ENCODE measurements at regions not wholly inside any gene's neighbourhood (a gene's known extent, or its start where the extent isn't known, plus 50 kb on each side); places are given as distances from the start of the nearest gene placed in this dataset.

DNA sequence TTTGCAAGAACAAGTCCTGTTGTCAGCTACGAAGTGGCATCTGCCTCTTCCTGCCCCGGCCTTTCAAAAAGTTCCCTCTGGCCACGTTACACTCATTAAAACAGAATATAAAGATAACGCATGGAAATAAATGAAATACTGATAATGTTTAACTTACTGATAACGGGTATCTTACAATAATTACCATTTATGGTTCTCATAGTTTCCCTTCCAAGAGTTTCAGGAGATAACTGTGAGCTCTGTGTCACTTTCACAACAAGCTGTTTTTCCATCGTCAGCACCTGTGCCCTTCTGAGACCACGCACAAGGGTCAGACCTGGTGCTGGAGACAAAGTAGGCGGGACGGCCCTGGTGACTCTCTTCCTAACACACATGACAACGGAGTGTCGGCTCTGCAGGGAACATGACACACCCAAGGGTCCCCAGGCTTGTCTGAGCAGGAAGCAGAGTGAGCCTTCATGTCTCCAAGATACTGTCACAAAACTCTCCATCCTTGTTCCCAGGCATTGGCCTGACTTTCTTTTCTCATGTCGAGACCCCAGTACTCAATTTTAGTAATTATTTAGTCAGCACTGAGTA is 86.2 kb upstream of the THBS2 start:
- DNase-seq (ENCODE audit: low read depth), result no peak

DNA sequence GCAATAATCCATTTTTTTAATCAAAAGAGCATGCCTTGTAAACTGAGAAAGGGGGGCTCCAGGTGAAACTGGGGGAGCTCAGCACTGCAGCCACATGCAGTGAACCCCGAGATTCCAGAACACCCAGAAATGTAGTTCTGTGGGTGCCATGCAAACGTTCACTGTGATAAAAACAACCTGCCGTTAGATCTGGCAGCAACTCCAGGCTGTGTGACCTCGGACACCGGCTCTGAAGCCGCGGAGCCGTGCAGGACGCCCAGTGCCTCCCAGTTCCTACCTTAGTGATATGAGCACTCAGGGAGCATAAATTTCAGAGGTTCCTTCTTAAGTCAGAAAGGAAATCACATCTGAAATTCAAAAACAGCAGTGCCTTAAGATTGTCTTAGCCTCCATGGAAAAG is 85.4 kb upstream of the THBS2 start:
- no peak for DNase-seq (ENCODE audit: low read depth)

DNA sequence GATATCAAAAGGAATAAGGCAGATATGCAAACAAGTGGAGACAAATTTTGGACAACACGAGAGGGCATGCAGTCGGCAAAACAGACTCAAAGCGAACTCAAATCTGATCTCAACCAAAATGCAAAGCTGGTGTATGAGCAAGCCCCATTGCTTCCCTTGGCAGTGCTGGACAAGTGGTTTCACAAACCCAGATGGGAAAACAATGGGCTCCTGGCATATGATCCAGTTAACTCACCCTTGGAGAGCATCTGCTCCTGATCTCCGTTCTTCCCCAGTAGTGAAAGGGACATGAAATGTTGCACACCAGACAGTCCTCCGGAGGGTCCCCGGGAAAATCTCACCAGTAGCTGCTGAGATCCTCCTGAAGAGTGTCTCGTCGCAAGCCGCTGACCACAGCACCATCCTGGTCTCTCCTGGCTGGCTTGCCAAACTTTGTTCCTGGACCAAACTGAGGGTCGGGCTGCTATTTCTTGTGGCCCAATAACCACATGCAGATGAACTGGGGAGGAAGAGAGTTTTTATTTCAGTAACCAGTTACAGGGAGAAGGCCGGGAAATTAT is 84.3 kb upstream of the THBS2 start:
- DNase-seq (ENCODE audit: low read depth), result no peak

DNA sequence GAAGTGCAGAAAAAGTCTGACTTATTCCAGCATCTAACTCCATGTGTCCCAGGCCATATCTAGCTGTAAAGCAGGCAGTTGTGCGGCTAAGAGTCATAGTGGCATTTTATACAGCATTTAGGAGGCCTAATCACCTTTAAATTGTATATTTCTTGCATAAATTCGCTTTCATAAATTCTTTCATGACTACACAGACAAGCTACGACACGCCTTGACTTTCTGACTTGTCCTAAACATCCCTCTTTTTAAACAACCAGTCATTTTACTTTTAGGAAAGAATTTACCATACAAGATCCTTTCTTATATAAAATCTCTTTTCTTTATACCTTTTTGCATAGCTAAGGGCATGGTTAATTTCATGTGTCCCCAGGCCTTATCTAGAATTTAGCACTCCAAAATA is 81.7 kb upstream of the THBS2 start:
- DNase-seq (ENCODE audit: low read depth), result no peak

DNA sequence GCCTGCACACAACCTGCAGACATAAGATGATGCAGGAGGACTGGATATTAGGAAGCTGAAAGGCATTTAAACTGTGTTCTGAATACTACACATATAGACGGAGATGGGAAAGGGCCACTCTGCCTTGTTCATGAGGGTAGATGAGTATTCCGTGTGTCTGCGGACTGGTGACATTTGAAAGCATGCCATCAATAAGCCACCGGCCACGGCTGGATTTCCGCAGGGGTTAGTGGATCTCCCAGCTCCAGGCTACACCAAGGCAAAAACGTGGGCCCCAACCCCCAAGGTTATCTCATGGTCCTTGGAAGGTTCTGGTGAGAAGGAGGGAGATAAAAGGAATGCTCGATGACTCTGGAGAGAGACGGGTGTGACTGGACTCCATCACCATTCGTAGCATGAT is 78.6 kb upstream of the THBS2 start:
- no peak for DNase-seq (ENCODE audit: low read depth)

DNA sequence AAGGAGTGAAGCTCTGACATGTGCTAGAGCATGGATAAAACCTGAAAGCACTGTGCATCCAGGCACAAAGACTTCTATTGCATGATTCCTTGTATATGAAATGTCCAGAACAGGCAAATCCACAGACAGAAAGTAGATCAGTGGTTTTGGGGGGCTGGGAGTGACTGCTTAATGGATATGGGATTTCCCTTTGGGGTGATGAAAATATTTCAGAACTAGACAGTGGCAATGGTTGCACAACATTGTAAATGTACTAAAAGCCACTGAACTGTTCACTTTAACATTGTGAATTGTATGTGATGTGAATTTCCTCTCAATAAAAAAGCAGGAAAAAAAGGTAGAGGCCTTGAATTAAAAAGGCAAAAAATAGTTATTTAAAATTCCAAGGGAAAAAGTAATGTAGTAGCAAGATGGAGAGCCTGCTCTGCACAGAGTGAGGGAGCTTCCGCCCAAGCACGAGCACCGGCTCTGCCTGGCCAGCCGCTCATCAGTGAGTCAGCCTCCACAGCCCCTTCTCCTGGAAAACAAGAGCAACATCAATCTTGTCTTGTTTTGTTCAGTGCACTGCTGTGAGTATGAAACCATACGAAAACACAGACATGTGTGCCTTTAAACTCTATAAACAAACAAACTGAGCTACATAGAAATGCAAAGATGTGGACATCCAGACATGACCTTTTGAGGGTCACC is 74.6 kb upstream of the THBS2 start:
- DNase-seq (ENCODE audit: low read depth), result no peak

DNA sequence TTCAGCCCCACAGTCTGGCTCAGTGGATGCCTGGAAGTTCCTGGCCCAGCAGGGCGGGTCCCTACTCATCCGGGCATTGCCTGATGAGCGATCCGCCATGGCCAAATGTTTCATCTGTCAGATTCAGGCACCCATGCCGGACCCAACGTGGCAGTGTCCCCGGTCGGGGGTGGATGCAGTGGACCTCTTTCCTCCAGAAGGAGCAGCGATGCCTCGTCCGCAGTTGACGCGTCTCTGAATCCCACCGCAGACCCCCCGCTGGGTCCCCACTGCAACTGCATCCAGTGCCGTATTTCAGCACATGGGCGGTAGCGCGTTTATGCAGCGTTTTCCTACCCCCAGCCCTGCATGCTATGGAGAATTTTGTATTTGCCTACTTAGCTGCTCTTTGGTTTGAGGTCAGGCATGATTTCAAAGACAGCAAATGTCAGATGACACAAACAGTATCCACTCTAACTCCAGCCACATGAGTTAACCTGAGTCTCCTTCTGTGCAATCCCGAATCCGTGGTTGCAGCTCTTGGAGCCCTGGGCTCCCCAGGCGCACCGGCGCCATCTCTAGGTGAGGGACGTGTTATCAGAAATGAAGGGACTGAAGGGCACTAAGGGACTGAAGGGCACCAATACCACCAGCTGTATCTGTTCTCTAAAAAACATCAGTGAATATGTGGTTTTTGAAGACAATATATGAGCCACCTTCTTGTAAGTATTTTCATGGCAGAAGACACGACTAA is 72.6 kb upstream of the THBS2 start:
- no peak for DNase-seq (ENCODE audit: low read depth)

DNA sequence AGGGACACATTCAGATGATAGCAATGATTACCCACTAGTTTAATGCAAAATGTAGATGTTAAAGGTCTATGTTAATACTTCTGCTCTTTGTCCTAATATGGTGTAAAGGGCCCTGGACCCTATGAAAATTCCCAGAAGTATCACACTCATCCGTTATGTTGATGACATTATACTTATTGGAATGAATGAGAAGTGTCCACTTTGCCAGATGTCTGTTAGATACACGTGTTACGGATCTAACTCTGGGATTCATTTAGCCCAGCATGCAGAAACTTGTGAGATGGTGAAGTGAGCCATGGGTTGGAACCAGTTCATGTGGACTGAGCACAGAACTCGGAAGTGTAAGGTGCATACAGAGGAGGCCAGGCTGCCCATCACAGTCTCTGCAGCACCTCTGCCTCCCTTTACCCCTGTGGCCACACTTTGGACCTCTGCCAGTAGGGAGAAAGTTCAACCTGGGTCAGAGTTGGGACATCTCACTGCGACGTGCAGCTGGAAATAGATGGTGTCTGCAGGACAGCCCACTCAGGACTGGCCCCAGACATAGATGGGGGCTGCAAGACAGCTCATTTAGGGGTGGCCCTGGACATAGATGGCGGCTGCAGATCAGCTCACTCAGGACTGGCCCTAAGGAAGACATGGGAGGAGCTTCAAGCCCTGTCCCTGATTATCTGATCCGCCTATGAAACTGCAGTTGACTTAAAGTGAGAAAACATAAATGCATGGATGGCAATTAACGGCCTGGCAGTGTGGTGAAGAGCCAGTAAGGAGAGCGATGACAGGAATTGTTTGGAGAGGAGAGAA is 71.2 kb upstream of the THBS2 start:
- no peak for DNase-seq (ENCODE audit: low read depth)

DNA sequence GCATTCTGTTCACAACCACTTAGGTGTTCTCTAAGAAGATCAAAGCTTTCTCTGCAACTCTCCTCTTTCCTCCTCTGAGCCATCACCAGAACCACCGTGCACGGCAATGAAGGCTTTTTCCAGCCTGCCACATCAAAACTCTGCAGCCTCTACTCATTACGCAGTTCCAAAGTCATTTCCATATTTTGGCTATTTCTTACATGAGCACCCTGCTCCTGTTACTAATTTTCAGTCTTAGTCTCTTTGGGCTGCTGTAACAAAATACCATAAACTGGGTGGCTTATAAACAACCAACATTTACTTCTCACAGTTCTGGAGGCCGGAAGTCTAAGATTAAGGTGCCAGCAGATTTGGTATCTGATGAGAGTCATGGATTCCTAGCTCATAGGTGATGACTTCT is 70.4 kb upstream of the THBS2 start:
- no peak for DNase-seq (ENCODE audit: low read depth)

DNA sequence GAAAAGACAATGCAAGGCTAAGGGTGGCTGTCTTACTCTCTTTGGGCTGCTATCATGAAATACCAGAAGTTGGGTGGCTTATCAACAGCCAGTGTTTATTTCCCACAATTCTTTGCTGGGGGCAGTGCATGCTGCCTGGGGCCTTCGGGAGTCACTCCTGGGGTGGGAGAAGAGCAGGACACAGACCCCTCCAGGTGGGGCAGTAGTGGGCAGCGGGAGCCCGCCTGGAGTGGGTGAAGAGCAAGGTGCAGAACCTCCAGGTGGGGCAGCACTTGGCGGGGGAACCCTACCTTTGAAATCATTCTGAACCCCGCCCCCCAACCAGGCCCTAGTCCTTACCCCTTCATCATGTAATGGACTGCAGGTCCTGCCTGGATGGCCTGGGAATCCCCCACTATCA is 69.6 kb upstream of the THBS2 start:
- DNase-seq (ENCODE audit: low read depth), result no peak

DNA sequence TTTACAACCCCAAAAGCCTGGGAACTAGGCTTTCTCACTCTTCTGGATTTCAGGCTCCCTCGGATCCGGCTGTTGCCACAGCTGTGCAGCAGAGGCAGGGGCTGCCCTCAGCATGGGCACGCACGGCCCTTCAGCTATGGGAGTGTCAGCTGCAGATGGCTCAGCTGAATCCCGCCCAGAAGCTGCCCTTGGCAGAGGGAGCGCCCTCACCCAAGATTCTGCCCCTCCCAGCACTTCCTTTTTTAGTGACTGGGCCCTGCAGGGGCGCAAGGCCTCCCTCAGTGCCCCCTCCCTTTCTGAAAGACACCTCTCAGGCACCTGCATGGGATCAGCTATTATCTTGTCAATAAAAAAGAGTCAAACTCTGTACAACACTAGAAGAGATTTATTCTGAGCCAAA is 67.9 kb upstream of the THBS2 start:
- no peak for DNase-seq (ENCODE audit: low read depth)

DNA sequence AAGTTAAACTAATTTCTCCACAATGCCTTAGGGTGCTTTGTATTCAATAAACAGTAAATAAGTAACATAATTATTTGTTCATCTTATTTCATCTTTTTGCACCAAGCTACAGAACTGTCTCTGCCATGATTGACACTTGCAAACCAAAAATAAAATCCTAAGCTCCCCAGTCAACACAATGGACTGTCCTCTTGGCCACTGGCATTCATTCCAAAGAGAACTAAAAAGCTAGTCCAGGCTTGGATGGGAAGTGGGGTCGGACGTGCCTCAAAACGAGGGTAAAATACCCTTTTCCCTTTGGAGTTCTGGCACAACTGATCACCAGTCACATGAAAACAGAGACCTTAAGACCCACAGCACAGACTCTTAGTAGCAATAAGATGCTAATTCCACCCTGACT is 66.4 kb upstream of the THBS2 start:
- DNase-seq (ENCODE audit: low read depth), result no peak

DNA sequence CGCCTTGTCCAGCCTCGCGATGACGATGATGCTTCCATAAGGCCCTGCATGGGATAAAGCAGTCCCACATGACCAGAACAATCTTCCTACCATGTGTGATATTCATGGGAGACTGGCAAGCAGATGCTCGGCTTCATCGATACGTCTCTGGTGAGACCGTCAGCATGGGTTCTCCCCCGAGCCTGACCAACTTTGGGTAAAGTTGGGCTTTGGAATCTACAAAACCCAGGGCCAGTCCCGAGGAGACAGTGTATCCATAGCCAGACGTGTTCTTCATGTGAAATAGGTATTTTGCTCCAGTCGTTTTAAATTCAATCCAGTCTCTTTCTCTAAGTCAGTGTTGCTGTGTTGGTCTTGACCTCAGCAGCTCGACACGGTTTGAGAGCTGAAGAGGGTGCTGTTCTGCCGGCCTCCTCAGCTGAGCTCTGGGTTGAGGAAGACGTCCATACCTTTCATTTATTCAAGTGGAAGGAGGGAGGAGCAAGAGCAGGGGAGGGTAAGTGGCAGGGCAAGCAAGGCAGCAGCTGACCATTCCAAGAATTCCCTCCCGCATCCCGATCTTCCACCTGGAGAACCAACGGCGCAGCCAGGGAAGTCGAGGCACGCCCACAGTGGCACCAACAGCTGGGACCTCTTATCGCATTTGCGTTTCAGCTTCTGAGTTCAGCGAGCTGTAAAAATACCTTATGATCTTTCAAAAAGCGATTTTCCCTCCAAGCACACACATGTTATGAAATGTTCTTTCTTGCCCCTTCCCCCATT is 64.0 kb upstream of the THBS2 start:
- no peak for DNase-seq (ENCODE audit: low read depth)

DNA sequence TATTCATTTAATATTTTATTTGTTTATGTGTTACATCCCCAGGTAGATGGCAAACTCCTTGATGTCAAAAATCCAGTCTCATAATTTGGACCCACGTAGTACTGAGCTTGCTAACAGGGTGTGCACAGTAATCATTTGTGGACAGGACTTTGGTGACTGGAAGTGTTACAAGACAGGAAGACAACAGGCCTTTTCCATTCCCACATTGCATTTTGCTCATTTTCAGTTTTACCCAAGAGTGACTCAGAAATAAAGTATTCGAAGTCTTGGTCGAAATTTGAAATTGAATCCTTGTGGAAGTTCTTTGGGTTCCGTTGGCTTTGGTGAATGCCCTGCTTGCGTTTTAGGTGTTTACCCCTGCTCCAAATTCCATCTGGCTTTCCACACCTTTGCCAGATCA is 63.0 kb upstream of the THBS2 start:
- DNase-seq (ENCODE audit: low read depth), result no peak

DNA sequence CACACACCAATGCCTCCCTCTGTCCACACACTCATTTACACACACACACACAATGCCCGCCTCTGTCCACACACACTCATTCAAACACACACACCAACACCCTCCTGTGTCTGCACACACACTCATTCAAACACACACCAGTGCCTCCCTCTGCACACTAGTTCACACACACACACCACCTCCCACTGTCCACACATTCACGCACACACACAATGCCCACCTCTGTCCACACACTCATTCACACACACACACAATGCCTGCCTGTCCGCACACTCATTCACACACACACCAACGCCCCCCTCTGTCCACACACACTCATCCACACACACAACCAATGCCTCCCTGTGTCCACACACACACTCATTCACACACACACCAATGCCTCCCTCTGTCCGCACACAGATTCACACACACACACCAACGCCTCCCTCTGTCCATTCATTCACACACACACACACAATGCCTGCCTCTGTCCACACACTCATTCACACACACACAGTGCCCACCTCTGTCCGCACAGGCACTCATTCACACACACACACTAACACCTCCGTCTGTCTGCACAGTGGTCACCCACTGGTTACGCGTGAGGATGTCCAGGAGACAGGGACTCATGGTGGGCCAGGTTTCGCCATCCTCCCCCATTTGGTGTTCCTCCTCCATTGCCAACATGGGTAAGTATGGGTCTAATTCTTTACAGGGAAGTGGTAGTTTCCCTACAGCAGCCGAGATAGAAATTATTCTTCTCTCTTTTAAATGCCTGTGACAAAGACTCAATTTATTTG is 62.4 kb upstream of the THBS2 start:
- DNase-seq (ENCODE audit: low read depth), result no peak

DNA sequence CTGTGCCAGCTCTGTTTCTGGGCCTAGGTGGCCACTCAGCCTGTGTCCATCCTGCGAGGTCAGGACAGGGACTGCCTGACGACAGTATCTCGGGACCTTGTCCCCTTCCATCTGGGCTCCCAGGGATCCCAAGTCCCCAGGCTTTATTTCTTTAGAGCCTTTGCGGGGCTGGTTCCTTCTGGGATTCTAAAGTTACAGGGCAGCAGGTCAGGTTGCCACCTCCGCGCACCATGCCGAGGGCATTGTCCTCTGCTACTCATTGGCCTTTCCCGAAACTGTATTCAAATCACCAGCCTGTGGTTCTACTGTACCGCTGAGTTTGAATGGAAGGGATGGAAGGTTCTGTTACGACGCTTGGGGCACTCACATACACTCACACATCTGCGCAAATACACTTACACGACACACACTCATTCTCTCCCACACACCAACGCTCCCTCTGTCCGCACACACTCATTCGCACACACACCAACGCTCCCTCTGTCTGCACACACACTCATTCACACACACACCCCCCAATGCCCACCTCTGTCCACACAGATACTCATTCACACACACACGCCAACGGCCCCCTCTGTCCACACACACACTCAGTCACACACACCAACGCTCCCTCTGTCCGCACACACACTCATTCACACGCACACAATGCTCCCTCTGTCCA is 59.8 kb upstream of the THBS2 start:
- DNase-seq (ENCODE audit: low read depth), result no peak

DNA sequence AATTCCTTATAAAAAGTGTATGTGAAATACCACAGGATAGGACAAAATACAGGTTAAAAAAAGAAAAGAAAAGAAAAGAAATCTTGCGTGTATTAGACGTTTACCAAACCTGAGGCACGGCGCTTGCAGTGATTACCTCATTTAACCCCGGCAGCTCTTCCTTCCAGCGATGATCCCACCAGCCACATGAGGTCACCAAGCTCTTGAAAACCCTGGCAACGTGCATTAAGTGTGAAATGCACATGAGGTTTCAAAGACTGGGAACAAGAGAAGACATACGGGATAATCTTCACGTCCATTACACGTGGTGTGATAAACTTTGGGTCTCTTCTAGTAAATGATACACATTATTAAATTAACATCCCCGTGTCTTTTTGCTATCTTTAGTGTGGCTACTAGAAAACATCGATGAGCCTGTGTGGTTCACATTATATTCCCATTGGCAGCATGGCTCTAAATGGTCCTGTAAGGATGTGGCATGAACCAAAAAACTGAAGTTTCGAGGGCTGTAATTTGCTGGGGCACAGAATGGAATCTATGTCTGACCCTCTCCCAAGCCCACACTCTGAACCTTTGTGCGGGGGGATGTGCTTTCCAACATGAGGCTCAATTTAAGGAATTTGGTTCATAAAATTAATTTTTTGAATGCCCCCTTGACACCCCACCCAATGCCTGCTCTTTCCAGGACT is 59.2 kb upstream of the THBS2 start:
- no peak for DNase-seq (ENCODE audit: low read depth)

DNA sequence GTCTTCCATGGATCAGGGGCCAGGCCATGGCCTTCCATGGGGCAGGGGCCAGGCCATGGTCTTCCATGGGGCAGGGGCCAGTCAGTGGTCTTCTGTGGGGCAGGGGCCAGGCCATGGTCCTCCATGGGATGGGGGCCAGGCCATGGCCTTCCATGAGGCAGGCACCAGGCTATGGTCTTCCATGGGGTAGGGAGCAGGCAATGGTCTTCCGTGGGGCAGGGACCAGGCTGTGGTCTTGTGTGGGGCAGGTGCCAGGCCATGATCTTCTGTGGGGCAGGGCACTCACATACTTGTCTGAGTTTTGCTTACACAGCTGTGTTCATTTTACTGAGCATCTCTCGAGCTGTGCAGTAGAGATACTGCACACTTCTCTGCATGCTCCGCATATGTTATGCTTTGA is 57.3 kb upstream of the THBS2 start:
- no peak for DNase-seq (ENCODE audit: low read depth)
